ENCODE measurements at regions not wholly inside any gene's neighbourhood (a gene's known extent, or its start where the extent isn't known, plus 50 kb on each side); places are given as distances from the start of the nearest gene placed in this dataset.

DNA sequence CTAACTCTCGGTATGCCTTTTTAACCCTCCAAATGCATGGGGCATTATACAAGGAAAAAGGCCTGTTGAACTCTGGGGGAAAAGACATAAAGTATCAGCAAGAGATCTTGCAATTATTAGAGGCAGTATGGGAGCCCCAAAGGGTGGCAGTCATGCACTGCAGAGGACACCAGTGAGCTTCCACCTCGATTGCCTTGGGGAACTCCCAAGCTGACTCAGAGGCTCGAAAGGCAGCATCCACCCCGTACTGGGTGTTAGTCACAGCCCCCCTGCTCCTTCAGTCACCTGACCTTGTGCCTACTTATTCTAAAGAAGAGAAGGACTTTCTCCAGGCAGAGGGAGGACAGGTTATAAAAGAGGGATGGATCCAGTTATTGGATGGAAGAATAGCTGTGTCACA is 781.4 kb upstream of the TMEM132C start:
- TF ChIP-seq, protein P1, sequence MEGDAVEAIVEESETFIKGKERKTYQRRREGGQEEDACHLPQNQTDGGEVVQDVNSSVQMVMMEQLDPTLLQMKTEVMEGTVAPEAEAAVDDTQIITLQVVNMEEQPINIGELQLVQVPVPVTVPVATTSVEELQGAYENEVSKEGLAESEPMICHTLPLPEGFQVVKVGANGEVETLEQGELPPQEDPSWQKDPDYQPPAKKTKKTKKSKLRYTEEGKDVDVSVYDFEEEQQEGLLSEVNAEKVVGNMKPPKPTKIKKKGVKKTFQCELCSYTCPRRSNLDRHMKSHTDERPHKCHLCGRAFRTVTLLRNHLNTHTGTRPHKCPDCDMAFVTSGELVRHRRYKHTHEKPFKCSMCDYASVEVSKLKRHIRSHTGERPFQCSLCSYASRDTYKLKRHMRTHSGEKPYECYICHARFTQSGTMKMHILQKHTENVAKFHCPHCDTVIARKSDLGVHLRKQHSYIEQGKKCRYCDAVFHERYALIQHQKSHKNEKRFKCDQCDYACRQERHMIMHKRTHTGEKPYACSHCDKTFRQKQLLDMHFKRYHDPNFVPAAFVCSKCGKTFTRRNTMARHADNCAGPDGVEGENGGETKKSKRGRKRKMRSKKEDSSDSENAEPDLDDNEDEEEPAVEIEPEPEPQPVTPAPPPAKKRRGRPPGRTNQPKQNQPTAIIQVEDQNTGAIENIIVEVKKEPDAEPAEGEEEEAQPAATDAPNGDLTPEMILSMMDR (IDR thresholded peaks at IDR 0.05), result no peak
- TF ChIP-seq EZH2 (IDR thresholded peaks at IDR 0.05), result no peak
